ENCODE measurements at regions not wholly inside any gene's neighbourhood (a gene's known extent, or its start where the extent isn't known, plus 50 kb on each side); places are given as distances from the start of the nearest gene placed in this dataset.

DNA sequence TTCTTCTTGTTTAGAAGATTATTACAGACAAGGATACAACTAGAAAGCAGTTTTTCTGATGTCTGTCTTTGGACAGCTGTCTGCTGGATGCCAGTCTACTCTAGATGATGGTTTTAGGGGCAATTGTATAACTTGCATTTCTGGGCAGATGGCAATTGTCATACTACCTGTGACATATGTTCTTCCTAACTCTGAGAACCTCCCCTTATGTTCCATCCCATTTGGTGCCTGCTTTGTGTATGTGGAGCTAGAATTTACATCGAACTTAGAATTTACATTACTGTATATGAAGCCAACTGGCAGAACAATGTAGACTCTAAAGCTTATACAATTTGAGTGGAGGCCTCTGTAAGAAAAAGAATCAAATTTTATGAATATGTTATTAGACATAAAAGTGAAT, 430.2 kb upstream of the SEL1L start:
- dilution Hi-C loops (cut with MboI; ENCODE audit: extremely low pct_ligation_motif_present, low sequenced_read_pairs) (no loop called here), intact Hi-C loops (cut with micrococcal nuclease) (no loop called here)
- Histone ChIP-seq H3K9me3 (replicated peaks; ENCODE audit: control insufficient read depth, insufficient read depth, low read length) (peaks cover under 1% of the 10 kb centered on the region), H3K9ac (replicated peaks; ENCODE audit: extremely low read depth, insufficient read depth, low read length) (no peak overlapping the region), H3K4me3 (replicated peaks in 1 of 3; ENCODE audit: insufficient read depth in 1 of 3, low read depth in 1 of 3, low read length in 3 of 3) (no peak overlapping the region), H3K4me1 (ENCODE audit: control insufficient read depth, extremely low read depth, insufficient read depth, low read length) (no peaks in the 10 kb centered on the region), H3K27me3 (ENCODE audit: control insufficient read depth in 2 of 2, insufficient read depth in 2 of 2, low read length in 2 of 2) (no peaks in the 10 kb centered on the region), H3K36me3 (ENCODE audit: control insufficient read depth in 2 of 2, extremely low read depth in 1 of 2, insufficient read depth in 2 of 2, low read length in 2 of 2) (no peaks in the 10 kb centered on the region), H3K79me2 (ENCODE audit: control insufficient read depth, insufficient read depth, low read length) (no peaks in the 10 kb centered on the region), H2AFZ (ENCODE audit: low read depth, low read length) (no peak overlapping the region), H3K27ac (ENCODE audit: insufficient read depth, low read depth, low read length) (no peak overlapping the region), H4K20me1 (replicated peaks; ENCODE audit: control insufficient read depth, extremely low read depth, insufficient read depth, low read length) (no peaks in the 10 kb centered on the region), H3K4me2 (ENCODE audit: insufficient read depth, low read length) (no peak overlapping the region), H3K9me1 (replicated peaks; ENCODE audit: control insufficient read depth, extremely low read depth, insufficient read depth, low read length) (no peaks in the 10 kb centered on the region)
- POLR2A ChIA-PET: no interaction called here
- BruUV-seq (replicated peaks): no TSS peak
- no peak for DNase-seq (ENCODE audit: low read depth, low spot score)
- TF ChIP-seq, protein P1, sequence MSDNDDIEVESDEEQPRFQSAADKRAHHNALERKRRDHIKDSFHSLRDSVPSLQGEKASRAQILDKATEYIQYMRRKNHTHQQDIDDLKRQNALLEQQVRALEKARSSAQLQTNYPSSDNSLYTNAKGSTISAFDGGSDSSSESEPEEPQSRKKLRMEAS (IDR thresholded peaks at IDR 0.05; ENCODE audit: insufficient read depth, insufficient read length): no peak
- TF ChIP-seq MYC (IDR thresholded peaks at IDR 0.05; ENCODE audit: low read depth, low read length) (no peak), GATA2 (IDR thresholded peaks at IDR 0.05; ENCODE audit: insufficient read depth, insufficient read length, low read depth, low read length) (no peak), POLR2A (IDR thresholded peaks at IDR 0.05; ENCODE audit: low read depth, low read length) (no peak)
- TF ChIP-seq, protein P2, sequence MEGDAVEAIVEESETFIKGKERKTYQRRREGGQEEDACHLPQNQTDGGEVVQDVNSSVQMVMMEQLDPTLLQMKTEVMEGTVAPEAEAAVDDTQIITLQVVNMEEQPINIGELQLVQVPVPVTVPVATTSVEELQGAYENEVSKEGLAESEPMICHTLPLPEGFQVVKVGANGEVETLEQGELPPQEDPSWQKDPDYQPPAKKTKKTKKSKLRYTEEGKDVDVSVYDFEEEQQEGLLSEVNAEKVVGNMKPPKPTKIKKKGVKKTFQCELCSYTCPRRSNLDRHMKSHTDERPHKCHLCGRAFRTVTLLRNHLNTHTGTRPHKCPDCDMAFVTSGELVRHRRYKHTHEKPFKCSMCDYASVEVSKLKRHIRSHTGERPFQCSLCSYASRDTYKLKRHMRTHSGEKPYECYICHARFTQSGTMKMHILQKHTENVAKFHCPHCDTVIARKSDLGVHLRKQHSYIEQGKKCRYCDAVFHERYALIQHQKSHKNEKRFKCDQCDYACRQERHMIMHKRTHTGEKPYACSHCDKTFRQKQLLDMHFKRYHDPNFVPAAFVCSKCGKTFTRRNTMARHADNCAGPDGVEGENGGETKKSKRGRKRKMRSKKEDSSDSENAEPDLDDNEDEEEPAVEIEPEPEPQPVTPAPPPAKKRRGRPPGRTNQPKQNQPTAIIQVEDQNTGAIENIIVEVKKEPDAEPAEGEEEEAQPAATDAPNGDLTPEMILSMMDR (IDR thresholded peaks at IDR 0.05; ENCODE audit: extremely low read depth in 1 of 2, insufficient read depth in 1 of 2, low read depth in 1 of 2, low read length in 2 of 2): no peak
- CTCF ChIA-PET: no interaction called here
- FAIRE-seq: no peak

DNA sequence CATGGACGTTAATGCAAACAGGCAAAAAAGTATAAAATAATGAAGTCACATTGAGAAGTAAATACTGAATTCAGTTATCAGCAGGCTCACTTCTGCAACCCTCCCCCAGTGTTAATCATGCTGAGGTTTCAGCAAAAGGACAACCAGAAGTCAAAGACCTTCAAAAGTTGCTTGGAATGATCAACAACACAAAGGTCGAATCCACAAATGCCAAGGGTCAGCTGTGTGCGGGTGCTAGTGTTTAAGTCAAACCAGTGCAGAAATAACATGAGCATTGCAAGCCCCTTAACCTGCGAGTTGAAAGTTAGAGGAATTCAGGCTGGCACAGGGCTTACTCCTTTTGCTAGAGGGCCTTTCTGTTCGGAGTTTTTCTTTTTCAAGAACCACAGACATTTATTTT, 436.7 kb upstream of the SEL1L start:
- H3K9ac ChIP-seq (replicated peaks; ENCODE audit: extremely low read depth, insufficient read depth, low read length): no peak overlapping the region
- no peak overlapping the region for H2AFZ ChIP-seq (ENCODE audit: low read depth, low read length)
- H3K27me3 ChIP-seq (ENCODE audit: control insufficient read depth in 2 of 2, insufficient read depth in 2 of 2, low read length in 2 of 2): no peaks in the 10 kb centered on the region
- H3K4me2 ChIP-seq (ENCODE audit: insufficient read depth, low read length): no peak overlapping the region
- no peak for DNase-seq (ENCODE audit: low read depth, low spot score)
- intact Hi-C loops (cut with micrococcal nuclease) (no loop called here), dilution Hi-C loops (cut with MboI; ENCODE audit: extremely low pct_ligation_motif_present, low sequenced_read_pairs) (no loop called here)
- H3K9me3 ChIP-seq (replicated peaks; ENCODE audit: control insufficient read depth, insufficient read depth, low read length): peaks cover 4% of the 10 kb centered on the region
- POLR2A ChIA-PET: no interaction called here
- no TSS peak for BruUV-seq (replicated peaks)
- no peak overlapping the region for H3K4me3 ChIP-seq (replicated peaks in 1 of 3; ENCODE audit: insufficient read depth in 1 of 3, low read depth in 1 of 3, low read length in 3 of 3)
- no peaks in the 10 kb centered on the region for H3K4me1 ChIP-seq (ENCODE audit: control insufficient read depth, extremely low read depth, insufficient read depth, low read length)
- H4K20me1 ChIP-seq (replicated peaks; ENCODE audit: control insufficient read depth, extremely low read depth, insufficient read depth, low read length): no peaks in the 10 kb centered on the region
- no peak for FAIRE-seq
- H3K36me3 ChIP-seq (ENCODE audit: control insufficient read depth in 2 of 2, extremely low read depth in 1 of 2, insufficient read depth in 2 of 2, low read length in 2 of 2): no peaks in the 10 kb centered on the region
- TF ChIP-seq POLR2AphosphoS5 (IDR thresholded peaks at IDR 0.05; ENCODE audit: insufficient read depth, low read depth, low read length) (no peak), GATA2 (IDR thresholded peaks at IDR 0.05; ENCODE audit: insufficient read depth, insufficient read length, low read depth, low read length) (no peak), EZH2 (IDR thresholded peaks at IDR 0.05; ENCODE audit: borderline replicate concordance, low read depth, low read length, severe bottlenecking) (no peak), POLR2A (IDR thresholded peaks at IDR 0.05; ENCODE audit: low read depth, low read length) (no peak), MYC (IDR thresholded peaks at IDR 0.05; ENCODE audit: low read depth, low read length) (no peak), FOS (IDR thresholded peaks at IDR 0.05; ENCODE audit: borderline replicate concordance, insufficient read depth, low read length) (no peak), JUN (IDR thresholded peaks at IDR 0.05; ENCODE audit: borderline replicate concordance, insufficient read depth, insufficient read length, low read depth) (no peak)
- TF ChIP-seq, protein P1 (IDR thresholded peaks at IDR 0.05; ENCODE audit: insufficient read depth, insufficient read length): no peak
- TF ChIP-seq, protein P2 (IDR thresholded peaks at IDR 0.05; ENCODE audit: extremely low read depth in 1 of 2, insufficient read depth in 1 of 2, low read depth in 1 of 2, low read length in 2 of 2): no peak
- no peaks in the 10 kb centered on the region for H3K79me2 ChIP-seq (ENCODE audit: control insufficient read depth, insufficient read depth, low read length)
- CTCF ChIA-PET: no interaction called here
- no peaks in the 10 kb centered on the region for H3K9me1 ChIP-seq (replicated peaks; ENCODE audit: control insufficient read depth, extremely low read depth, insufficient read depth, low read length)
- H3K27ac ChIP-seq (ENCODE audit: insufficient read depth, low read depth, low read length): no peak overlapping the region
